Neutrophil (primary cell): ENCODE measurements at regions not wholly inside any gene's neighbourhood (a gene's known extent, or its start where the extent isn't known, plus 50 kb on each side); places are given as distances from the start of the nearest gene placed in this dataset.

Source experiments
- H3K27ac ChIP-seq: fragments of 200-600 bp; sonication (generic); 2 replicates; pipeline ENCODE4 v1.5.1; 2016; ENCODE audit warnings: mild to moderate bottlenecking, moderate library complexity
- H3K27me3 ChIP-seq: fragments of 200-600 bp; sonication (generic); 2 replicates; pipeline ENCODE4 v1.6.0; 2016; ENCODE audit warnings: mild to moderate bottlenecking
- H3K36me3 ChIP-seq: fragments of 200-600 bp; sonication (generic); 2 replicates; pipeline ENCODE4 v1.5.1; 2017
- H3K4me1 ChIP-seq, 2 experiments: fragments of 200-600 bp in 1 of 2; sonication (generic) in 1 of 2; 1 replicate in 1 of 2; 2 replicates in 1 of 2; pipeline versions ENCODE4 v1.5.1 to v1.6.1; 2013 to 2016; ENCODE audit warnings: low read depth in 1 of 2, low read length in 1 of 2, mild to moderate bottlenecking in 1 of 2, moderate library complexity in 1 of 2; ENCODE audit not compliant: control insufficient read depth in 1 of 2, insufficient read depth in 1 of 2
- H3K4me3 ChIP-seq, 2 experiments: fragments of 200-600 bp in 1 of 2; sonication (generic) in 1 of 2; 1 replicate in 1 of 2; 2 replicates in 1 of 2; pipeline ENCODE4 v1.5.1; 2013 to 2016; ENCODE audit warnings: low read depth in 1 of 2, low read length in 1 of 2, mild to moderate bottlenecking in 1 of 2, moderate library complexity in 1 of 2
- H3K9me3 ChIP-seq: fragments of 200-600 bp; sonication (generic); 2 replicates; pipeline ENCODE4 v1.5.1; 2016
- CTCF ChIP-seq: fragments of 200-600 bp; sonication (generic); IDR thresholded peaks from 2 replicates; pipeline ENCODE4 v1.5.1; 2016; ENCODE audit warnings: antibody characterized with exemption

GRCh38 chr21:27419153-27419552, 452.3 kb upstream of the ADAMTS5 start:
- Histone ChIP-seq H3K27ac (no peak overlapping the region), H3K36me3 (no peaks in the 10 kb centered on the region), H3K9me3 (peaks cover 5% of the 10 kb centered on the region), H3K4me1 (no peaks in the 10 kb centered on the region), H3K27me3 (no peaks in the 10 kb centered on the region), H3K4me3 (no peak overlapping the region)
- no peak for TF ChIP-seq CTCF

DNA sequence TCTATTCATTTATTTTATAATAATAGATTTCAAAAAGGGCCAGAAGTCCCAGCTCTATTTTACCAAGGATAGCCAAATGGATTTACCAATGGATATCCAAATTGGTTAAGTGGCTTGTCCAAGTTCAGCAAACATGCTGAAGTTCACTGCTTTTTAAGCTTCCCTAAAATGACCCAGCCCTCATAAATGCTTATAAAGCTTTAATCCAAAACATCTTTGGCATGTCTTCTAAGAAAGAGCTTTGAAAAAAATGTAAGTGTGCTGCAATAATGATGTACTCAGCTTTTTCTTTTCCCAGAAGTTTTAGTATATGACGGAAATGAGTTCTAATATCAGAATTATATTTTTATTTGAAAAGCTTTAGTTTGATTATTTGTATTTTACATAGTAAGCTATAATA, 451.5 kb upstream of the ADAMTS5 start:
- TF ChIP-seq CTCF = no peak
- Histone ChIP-seq H3K36me3 (no peaks in the 10 kb centered on the region), H3K9me3 (peaks cover 5% of the 10 kb centered on the region), H3K4me3 (no peak overlapping the region), H3K27ac (no peak overlapping the region), H3K27me3 (no peaks in the 10 kb centered on the region), H3K4me1 (no peaks in the 10 kb centered on the region)

- H3K4me1 ChIP-seq = no peaks in the 10 kb centered on the region
- peaks cover 5% of the 10 kb centered on the region for H3K9me3 ChIP-seq
- H3K4me3 ChIP-seq = no peak overlapping the region
- TF ChIP-seq CTCF = no peak
- H3K36me3 ChIP-seq = no peaks in the 10 kb centered on the region
- H3K27me3 ChIP-seq = no peaks in the 10 kb centered on the region
- no peak overlapping the region for H3K27ac ChIP-seq
Observed at GRCh38 chr21:27412530-27412929, 445.6 kb upstream of the ADAMTS5 start.

GRCh38 chr21:27408826-27409225, 441.9 kb upstream of the ADAMTS5 start:
- TF ChIP-seq CTCF = no peak
- no peaks in the 10 kb centered on the region for H3K4me1 ChIP-seq

DNA sequence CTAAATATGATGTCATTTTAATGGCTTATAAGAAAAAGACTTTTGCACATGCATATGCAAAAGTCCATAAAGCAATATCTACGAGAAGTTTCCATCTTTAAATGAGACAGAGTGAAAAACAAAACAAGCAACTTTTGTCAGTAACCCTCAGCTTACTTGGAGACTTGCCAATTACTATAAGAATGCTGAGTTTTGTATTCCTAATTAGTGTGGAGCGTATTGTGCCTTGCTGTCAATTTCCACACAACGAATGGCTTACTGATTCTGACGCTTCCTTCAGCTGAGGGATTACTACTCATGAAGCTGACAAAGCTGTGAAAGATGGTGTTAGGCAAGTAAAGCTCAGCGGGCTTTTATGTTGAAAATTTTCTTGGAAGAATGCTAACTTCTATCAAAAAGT, 440.4 kb upstream of the ADAMTS5 start:
- Histone ChIP-seq H3K27me3 (no peaks in the 10 kb centered on the region), H3K36me3 (no peaks in the 10 kb centered on the region), H3K9me3 (no peaks in the 10 kb centered on the region), H3K4me1 (no peaks in the 10 kb centered on the region), H3K4me3 (no peak overlapping the region), H3K27ac (no peak overlapping the region)
- TF ChIP-seq CTCF = no peak

More at GRCh38 chr21:27408826-27409225, 441.9 kb upstream of the ADAMTS5 start:
- Histone ChIP-seq H3K4me3 (no peak overlapping the region), H3K36me3 (no peaks in the 10 kb centered on the region), H3K27ac (no peak overlapping the region), H3K27me3 (no peaks in the 10 kb centered on the region), H3K9me3 (no peaks in the 10 kb centered on the region)
